T-helper 17 cell (primary cell): ENCODE measurements at regions not wholly inside any gene's neighbourhood (a gene's known extent, or its start where the extent isn't known, plus 50 kb on each side); places are given as distances from the start of the nearest gene placed in this dataset.

Experiments used
- ATAC-seq: fragments of 150-1000 bp; cut with Tn5 transposase; 2 replicates; pipeline ENCODE4 v1.10.0; 2021; ENCODE audit warnings: mild to moderate bottlenecking, moderate library complexity
- DNase-seq, 3 donors: peaks; one replicate each; pipeline versions ENCODE4 v3.0.0 to v3.0.0-alpha.2; 2020 to 2021
- H3K9me3 ChIP-seq: one replicate; pipeline ENCODE4 v1.7.0; 2013; ENCODE audit warnings: low read length, mild to moderate bottlenecking; ENCODE audit not compliant: control insufficient read depth, poor library complexity, severe bottlenecking
- H3K27ac Mint-ChIP-seq: one replicate; pipeline ENCODE4 v1.8.0; 2022; ENCODE audit warnings: mild to moderate bottlenecking, moderate library complexity, mixed read lengths
- H3K27me3 Mint-ChIP-seq: one replicate; pipeline ENCODE4 v1.8.0; 2022; ENCODE audit warnings: mixed read lengths
- H3K36me3 Mint-ChIP-seq: one replicate; pipeline ENCODE4 v1.8.0; 2022; ENCODE audit warnings: low read depth, mixed read lengths
- H3K4me1 Mint-ChIP-seq: one replicate; pipeline ENCODE4 v1.8.0; 2022; ENCODE audit warnings: mild to moderate bottlenecking, mixed read lengths
- H3K4me3 Mint-ChIP-seq: one replicate; pipeline ENCODE4 v1.8.0; 2022; ENCODE audit warnings: mild to moderate bottlenecking, moderate library complexity, mixed read lengths

- Mint-ChIP-seq H3K27ac (no peak overlapping the region), H3K4me1 (no peaks in the 10 kb centered on the region), H3K27me3 (no peaks in the 10 kb centered on the region), H3K4me3 (no peak overlapping the region), H3K36me3 (no peaks in the 10 kb centered on the region)
- no peaks in the 10 kb centered on the region for H3K9me3 ChIP-seq
- DNase-seq (no peak), ATAC-seq (no peak)
These were observed 1007.4 kb downstream of the TTLL7 start for GRCh38 chr1:82991569-82991968.

GRCh38 chr1:82979593-82980236 lies 1019.2 kb downstream of the TTLL7 start:
- peaks cover 2% of the 10 kb centered on the region for H3K4me1 Mint-ChIP-seq
- ATAC-seq (no peak), DNase-seq (no peak)
- no peaks in the 10 kb centered on the region for H3K9me3 ChIP-seq
- no peaks in the 10 kb centered on the region for H3K36me3 Mint-ChIP-seq
- H3K27me3 Mint-ChIP-seq, result peaks cover 5% of the 10 kb centered on the region
- no peak overlapping the region for H3K27ac Mint-ChIP-seq
- H3K4me3 Mint-ChIP-seq, result no peak overlapping the region

- no peak for DNase-seq
- Mint-ChIP-seq H3K27ac (no peak overlapping the region), H3K36me3 (no peaks in the 10 kb centered on the region), H3K4me3 (no peak overlapping the region), H3K27me3 (peaks cover 5% of the 10 kb centered on the region), H3K4me1 (peaks cover 2% of the 10 kb centered on the region)
- no peaks in the 10 kb centered on the region for H3K9me3 ChIP-seq
- no peak for ATAC-seq
These were observed 1020.2 kb downstream of the TTLL7 start for GRCh38 chr1:82978461-82979324.

GRCh38 chr1:82972841-82973553 lies 1025.9 kb downstream of the TTLL7 start:
- Mint-ChIP-seq H3K4me3 (no peak overlapping the region), H3K27ac (no peak overlapping the region), H3K27me3 (no peaks in the 10 kb centered on the region), H3K4me1 (no peaks in the 10 kb centered on the region), H3K36me3 (no peaks in the 10 kb centered on the region)
- ATAC-seq, result no peak
- no peaks in the 10 kb centered on the region for H3K9me3 ChIP-seq
- no peak for DNase-seq

- no peak overlapping the region for H3K27ac Mint-ChIP-seq
- no peaks in the 10 kb centered on the region for H3K36me3 Mint-ChIP-seq
- no peaks in the 10 kb centered on the region for H3K9me3 ChIP-seq
- DNase-seq (no peak), ATAC-seq (no peak)
- H3K4me3 Mint-ChIP-seq, result no peak overlapping the region
- no peaks in the 10 kb centered on the region for H3K27me3 Mint-ChIP-seq
- no peaks in the 10 kb centered on the region for H3K4me1 Mint-ChIP-seq
These were observed 1029.6 kb downstream of the TTLL7 start for GRCh38 chr1:82969340-82969739.

- no peak for ATAC-seq
- Mint-ChIP-seq H3K4me3 (no peak overlapping the region), H3K4me1 (no peaks in the 10 kb centered on the region), H3K36me3 (no peaks in the 10 kb centered on the region), H3K27me3 (no peaks in the 10 kb centered on the region), H3K27ac (no peak overlapping the region)
- no peaks in the 10 kb centered on the region for H3K9me3 ChIP-seq
- no peak for DNase-seq
These were observed 1036.3 kb downstream of the TTLL7 start for GRCh38 chr1:82962658-82963057.

GRCh38 chr1:82950606-82951200 lies 1048.2 kb downstream of the TTLL7 start:
- ATAC-seq (no peak), DNase-seq (no peak)
- no peaks in the 10 kb centered on the region for H3K4me1 Mint-ChIP-seq
- no peak overlapping the region for H3K4me3 Mint-ChIP-seq
- H3K27ac Mint-ChIP-seq, result no peak overlapping the region
- H3K36me3 Mint-ChIP-seq, result no peaks in the 10 kb centered on the region
- H3K9me3 ChIP-seq, result no peaks in the 10 kb centered on the region
- no peaks in the 10 kb centered on the region for H3K27me3 Mint-ChIP-seq

- no peak for DNase-seq
- H3K36me3 Mint-ChIP-seq, result no peaks in the 10 kb centered on the region
These were observed 1050.5 kb downstream of the TTLL7 start for GRCh38 chr1:82948386-82948785.

GRCh38 chr1:82947278-82947677 lies 1051.7 kb downstream of the TTLL7 start:
- ATAC-seq (no peak), DNase-seq (no peak)
- Mint-ChIP-seq H3K27me3 (no peaks in the 10 kb centered on the region), H3K4me3 (no peak overlapping the region), H3K4me1 (no peaks in the 10 kb centered on the region), H3K36me3 (no peaks in the 10 kb centered on the region), H3K27ac (no peak overlapping the region)
- H3K9me3 ChIP-seq, result no peaks in the 10 kb centered on the region

More at GRCh38 chr1:82948386-82948785, 1050.5 kb downstream of the TTLL7 start:
- no peaks in the 10 kb centered on the region for H3K9me3 ChIP-seq
- Mint-ChIP-seq H3K4me3 (no peak overlapping the region), H3K27ac (no peak overlapping the region), H3K4me1 (no peaks in the 10 kb centered on the region), H3K27me3 (no peaks in the 10 kb centered on the region)
- no peak for ATAC-seq

- Mint-ChIP-seq H3K27ac (no peak overlapping the region), H3K4me1 (no peaks in the 10 kb centered on the region)
These were observed 1052.8 kb downstream of the TTLL7 start for GRCh38 chr1:82946096-82946605.

GRCh38 chr1:82944822-82945221 lies 1054.1 kb downstream of the TTLL7 start:
- DNase-seq, result no peak
- no peaks in the 10 kb centered on the region for H3K27me3 Mint-ChIP-seq
- no peak overlapping the region for H3K4me3 Mint-ChIP-seq
- H3K27ac Mint-ChIP-seq, result no peak overlapping the region
- no peaks in the 10 kb centered on the region for H3K4me1 Mint-ChIP-seq
- ATAC-seq, result no peak
- no peaks in the 10 kb centered on the region for H3K9me3 ChIP-seq
- no peaks in the 10 kb centered on the region for H3K36me3 Mint-ChIP-seq

More at GRCh38 chr1:82946096-82946605, 1052.8 kb downstream of the TTLL7 start:
- DNase-seq (no peak), ATAC-seq (no peak)
- H3K9me3 ChIP-seq, result no peaks in the 10 kb centered on the region
- no peaks in the 10 kb centered on the region for H3K27me3 Mint-ChIP-seq
- H3K36me3 Mint-ChIP-seq, result no peaks in the 10 kb centered on the region
- H3K4me3 Mint-ChIP-seq, result no peak overlapping the region

GRCh38 chr1:82934074-82934473 lies 1064.9 kb downstream of the TTLL7 start:
- H3K27me3 Mint-ChIP-seq, result no peaks in the 10 kb centered on the region
- no peaks in the 10 kb centered on the region for H3K36me3 Mint-ChIP-seq
- no peak for ATAC-seq
- no peak for DNase-seq
- no peak overlapping the region for H3K27ac Mint-ChIP-seq
- H3K4me1 Mint-ChIP-seq, result peaks cover 7% of the 10 kb centered on the region
- no peak overlapping the region for H3K4me3 Mint-ChIP-seq
- H3K9me3 ChIP-seq, result no peaks in the 10 kb centered on the region

GRCh38 chr1:82932727-82933126 lies 1066.2 kb downstream of the TTLL7 start:
- Mint-ChIP-seq H3K4me3 (no peak overlapping the region), H3K27me3 (no peaks in the 10 kb centered on the region), H3K27ac (no peak overlapping the region), H3K4me1 (peaks cover 7% of the 10 kb centered on the region), H3K36me3 (no peaks in the 10 kb centered on the region)
- no peak for ATAC-seq
- DNase-seq, result no peak
- H3K9me3 ChIP-seq, result no peaks in the 10 kb centered on the region
